ENCODE measurements at regions not wholly inside any gene's neighbourhood (a gene's known extent, or its start where the extent isn't known, plus 50 kb on each side); places are given as distances from the start of the nearest gene placed in this dataset.
"Not testable (repeated sequence)": the region's sequence is repeated elsewhere in the genome, so short reads cannot be mapped to it uniquely, and the experiment has no call there.

GRCh38 chr7:80346704-80347103 lies 165.2 kb downstream of the GNAT3 start:
- DNase-seq: no peak

- peak; percentile 25 for DNase-seq
These were observed 176.2 kb downstream of the GNAT3 start for GRCh38 chr7:80335511-80336231.

- no peak for DNase-seq
These were observed 177.0 kb downstream of the GNAT3 start for GRCh38 chr7:80334908-80335307.

GRCh38 chr7:80334196-80334595 lies 177.7 kb downstream of the GNAT3 start:
- DNase-seq: no peak

GRCh38 chr7:80333040-80333439 lies 178.8 kb downstream of the GNAT3 start:
- DNase-seq: no peak

GRCh38 chr7:80330434-80330833 lies 181.4 kb downstream of the GNAT3 start:
- DNase-seq: no peak

GRCh38 chr7:80324032-80324431 lies 187.8 kb downstream of the GNAT3 start:
- no peak for DNase-seq

GRCh38 chr7:80319461-80319860 lies 184.8 kb downstream of the GNAI1 start:
- no peak for DNase-seq

- no peak for DNase-seq
These were observed 183.4 kb downstream of the GNAI1 start for GRCh38 chr7:80318081-80318480.

- no peak for DNase-seq
These were observed 182.2 kb downstream of the GNAI1 start for GRCh38 chr7:80316811-80317210.

- no peak for DNase-seq
These were observed 179.1 kb downstream of the GNAI1 start for GRCh38 chr7:80313716-80314115.

- DNase-seq: no peak
These were observed 178.5 kb downstream of the GNAI1 start for GRCh38 chr7:80313067-80313626.

GRCh38 chr7:80312139-80312661 lies 177.6 kb downstream of the GNAI1 start:
- peak; percentile 56 for DNase-seq

GRCh38 chr7:80311313-80311712 lies 176.7 kb downstream of the GNAI1 start:
- no peak for DNase-seq

GRCh38 chr7:80309971-80310549 lies 175.4 kb downstream of the GNAI1 start:
- no peak for DNase-seq

- no peak for DNase-seq
These were observed 174.7 kb downstream of the GNAI1 start for GRCh38 chr7:80309377-80309776.

- no peak for DNase-seq
These were observed 172.7 kb downstream of the GNAI1 start for GRCh38 chr7:80307227-80307856.

GRCh38 chr7:80303315-80303714 lies 168.7 kb downstream of the GNAI1 start:
- DNase-seq: no peak

GRCh38 chr7:80302636-80303035 lies 168.0 kb downstream of the GNAI1 start:
- no peak for DNase-seq

- DNase-seq: no peak
These were observed 167.4 kb downstream of the GNAI1 start for GRCh38 chr7:80302078-80302477.

- DNase-seq: no peak
These were observed 163.6 kb downstream of the GNAI1 start for GRCh38 chr7:80298201-80298600.

- no peak for DNase-seq
These were observed 159.7 kb downstream of the GNAI1 start for GRCh38 chr7:80294346-80294745.

- DNase-seq: not testable (repeated sequence)
These were observed 158.0 kb downstream of the GNAI1 start for GRCh38 chr7:80292634-80293033.
